ENCODE measurements at regions not wholly inside any gene's neighbourhood (a gene's known extent, or its start where the extent isn't known, plus 50 kb on each side); places are given as distances from the start of the nearest gene placed in this dataset.

DNA sequence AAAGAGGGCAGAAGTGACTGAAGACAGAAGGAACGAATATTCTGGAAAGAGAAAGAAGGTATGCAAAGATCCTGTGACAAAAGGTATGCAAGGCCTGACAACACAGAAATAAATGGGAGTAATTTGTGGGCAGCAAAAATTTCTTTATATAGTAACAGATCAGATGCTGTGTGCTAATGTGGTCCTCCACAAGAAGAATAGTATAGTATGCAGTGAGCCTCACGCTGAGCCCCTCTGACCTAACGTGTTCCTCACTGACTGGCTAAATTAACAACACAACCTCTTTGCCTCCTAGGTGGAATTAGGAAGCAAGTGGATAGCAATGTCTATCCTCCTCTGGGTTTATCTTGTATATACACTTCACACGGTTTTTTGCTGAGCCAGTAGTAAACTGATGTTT lies 143.1 kb upstream of the SESN3 start:
- intact Hi-C loops (cut with DNase I), result no loop called here
- no peak overlapping the region for H3K4me3 ChIP-seq

GRCh38 chr11:95373241-95373640 lies 142.2 kb upstream of the SESN3 start:
- Histone ChIP-seq H3K9me3 (no peaks in the 10 kb centered on the region), H3K27me3 (no peaks in the 10 kb centered on the region), H3K4me1 (no peaks in the 10 kb centered on the region), H3K27ac (no peak overlapping the region), H3K36me3 (no peaks in the 10 kb centered on the region), H3K4me3 (no peak overlapping the region)
- no peak for DNase-seq
- FAIRE-seq, result no peak
- WGBS, 2 donors, result 73% methylated on average over 1 of the region's 1 CpG
- TF ChIP-seq, protein P1, sequence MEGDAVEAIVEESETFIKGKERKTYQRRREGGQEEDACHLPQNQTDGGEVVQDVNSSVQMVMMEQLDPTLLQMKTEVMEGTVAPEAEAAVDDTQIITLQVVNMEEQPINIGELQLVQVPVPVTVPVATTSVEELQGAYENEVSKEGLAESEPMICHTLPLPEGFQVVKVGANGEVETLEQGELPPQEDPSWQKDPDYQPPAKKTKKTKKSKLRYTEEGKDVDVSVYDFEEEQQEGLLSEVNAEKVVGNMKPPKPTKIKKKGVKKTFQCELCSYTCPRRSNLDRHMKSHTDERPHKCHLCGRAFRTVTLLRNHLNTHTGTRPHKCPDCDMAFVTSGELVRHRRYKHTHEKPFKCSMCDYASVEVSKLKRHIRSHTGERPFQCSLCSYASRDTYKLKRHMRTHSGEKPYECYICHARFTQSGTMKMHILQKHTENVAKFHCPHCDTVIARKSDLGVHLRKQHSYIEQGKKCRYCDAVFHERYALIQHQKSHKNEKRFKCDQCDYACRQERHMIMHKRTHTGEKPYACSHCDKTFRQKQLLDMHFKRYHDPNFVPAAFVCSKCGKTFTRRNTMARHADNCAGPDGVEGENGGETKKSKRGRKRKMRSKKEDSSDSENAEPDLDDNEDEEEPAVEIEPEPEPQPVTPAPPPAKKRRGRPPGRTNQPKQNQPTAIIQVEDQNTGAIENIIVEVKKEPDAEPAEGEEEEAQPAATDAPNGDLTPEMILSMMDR (IDR thresholded peaks at IDR 0.05), result no peak
- intact Hi-C loops (cut with DNase I), result no loop called here
- ATAC-seq, result no peak

More for the DNA sequence above, 143.1 kb upstream of the SESN3 start:
- DNase-seq, result no peak
- Histone ChIP-seq H3K27me3 (no peaks in the 10 kb centered on the region), H3K4me1 (no peaks in the 10 kb centered on the region), H3K9me3 (no peaks in the 10 kb centered on the region), H3K27ac (no peak overlapping the region), H3K36me3 (no peaks in the 10 kb centered on the region)
- no peak for FAIRE-seq
- no peak for ATAC-seq
- TF ChIP-seq, protein P1 (IDR thresholded peaks at IDR 0.05), result no peak
- WGBS, 2 donors, result 57 to 64% methylated on average over 4 of the region's 4 CpGs

DNA sequence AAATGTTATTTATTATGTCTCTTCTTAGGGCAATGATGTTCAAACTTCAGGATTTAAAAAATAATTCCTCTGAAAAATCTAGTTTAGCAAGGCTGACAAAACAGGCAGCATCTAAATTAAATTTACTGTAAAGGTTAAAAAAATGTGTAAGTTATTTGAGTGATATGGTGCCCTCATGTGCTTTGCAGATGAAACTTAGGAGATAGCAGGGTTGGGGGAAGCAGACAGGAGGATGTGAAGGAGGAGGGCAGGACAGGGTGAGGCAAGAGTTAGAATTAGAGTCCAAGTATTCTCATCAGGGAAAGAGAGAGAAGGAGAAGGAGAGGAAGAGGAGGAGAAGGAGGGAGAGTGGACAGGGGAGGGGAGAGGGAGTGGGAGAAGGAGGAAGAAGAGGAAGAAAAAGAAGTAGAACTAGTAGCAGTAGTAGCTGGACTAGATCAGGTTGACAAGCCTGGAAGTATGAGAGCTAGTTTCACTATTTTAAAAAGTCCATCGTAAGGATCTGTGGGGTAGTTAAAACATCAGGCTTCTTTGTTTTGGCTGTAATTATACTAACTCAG lies 141.2 kb upstream of the SESN3 start:
- ATAC-seq (no peak), FAIRE-seq (no peak), DNase-seq (no peak)
- TF ChIP-seq, protein P1 (IDR thresholded peaks at IDR 0.05), result no peak
- 82 to 95% methylated on average over 1 of the region's 1 CpG for WGBS, 2 donors
- H3K4me1 ChIP-seq, result no peaks in the 10 kb centered on the region
- H3K36me3 ChIP-seq, result no peaks in the 10 kb centered on the region
- intact Hi-C loops (cut with DNase I), result no loop called here
- no peak overlapping the region for H3K27ac ChIP-seq
- no peaks in the 10 kb centered on the region for H3K27me3 ChIP-seq
- no peaks in the 10 kb centered on the region for H3K9me3 ChIP-seq
- no peak overlapping the region for H3K4me3 ChIP-seq

DNA sequence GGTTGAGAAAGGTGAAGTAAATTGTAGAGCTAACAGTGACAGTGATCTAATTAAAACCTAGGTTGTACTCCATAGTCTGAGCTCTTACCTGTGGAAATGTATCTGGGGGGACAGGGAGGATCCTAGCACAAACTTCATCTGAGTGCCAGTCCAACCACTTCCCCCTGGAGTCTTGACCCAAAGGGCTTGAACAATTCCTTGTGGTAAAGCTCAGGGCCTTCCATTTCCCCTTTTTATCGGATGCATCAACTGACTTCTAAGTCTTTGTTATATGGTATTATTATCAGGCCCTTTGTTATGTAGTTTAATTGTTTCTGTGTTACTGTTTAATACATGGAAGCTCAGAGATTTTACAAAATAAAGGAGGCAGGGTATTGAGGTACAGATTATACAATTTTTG lies 140.2 kb upstream of the SESN3 start:
- 89 to 92% methylated on average over 1 of the region's 1 CpG for WGBS, 2 donors
- FAIRE-seq, result no peak
- no peak for DNase-seq
- peak in 1 of 4 donors; percentile 36 for ATAC-seq
- no peaks in the 10 kb centered on the region for H3K9me3 ChIP-seq
- intact Hi-C loops (cut with DNase I), result no loop called here
- no peak overlapping the region for H3K4me3 ChIP-seq
- no peaks in the 10 kb centered on the region for H3K4me1 ChIP-seq
- TF ChIP-seq, protein P1 (IDR thresholded peaks at IDR 0.05), result no peak
- no peak overlapping the region for H3K27ac ChIP-seq
- H3K27me3 ChIP-seq, result no peaks in the 10 kb centered on the region
- no peaks in the 10 kb centered on the region for H3K36me3 ChIP-seq

GRCh38 chr11:95367726-95368125 lies 136.7 kb upstream of the SESN3 start:
- H3K4me3 ChIP-seq, result no peak overlapping the region
- H3K27me3 ChIP-seq, result no peaks in the 10 kb centered on the region
- no peaks in the 10 kb centered on the region for H3K36me3 ChIP-seq
- peaks cover 0 to 16% (median 9%) of the 10 kb centered on the region in 3 donors for H3K4me1 ChIP-seq
- intact Hi-C loops (cut with DNase I), result no loop called here
- 58 to 71% methylated on average over 4 of the region's 4 CpGs for WGBS, 2 donors
- no peaks in the 10 kb centered on the region for H3K9me3 ChIP-seq
- ATAC-seq, result no peak
- FAIRE-seq, result no peak
- TF ChIP-seq, protein P1 (IDR thresholded peaks at IDR 0.05), result no peak
- no peak for DNase-seq
- no peak overlapping the region for H3K27ac ChIP-seq

All from pancreas (tissue), 10 donors.